ENCODE measurements at regions not wholly inside any gene's neighbourhood (a gene's known extent, or its start where the extent isn't known, plus 50 kb on each side); places are given as distances from the start of the nearest gene placed in this dataset.
"Not testable (repeated sequence)": the region's sequence is repeated elsewhere in the genome, so short reads cannot be mapped to it uniquely, and the experiment has no call there.

- peak in 2 of 3 donors; percentile 67 to 70 for DNase-seq (ENCODE audit: low read depth in 2 of 3, low spot score in 2 of 3)
Observed at GRCh38 chr9:21591221-21592062, 109.3 kb upstream of the IFNE start.

GRCh38 chr9:21592063-21592338, 109.9 kb upstream of the IFNE start:
- no peak for DNase-seq (ENCODE audit: low read depth in 2 of 3, low spot score in 2 of 3)

- no peak for DNase-seq (ENCODE audit: low read depth in 2 of 3, low spot score in 2 of 3)
Observed at GRCh38 chr9:21597284-21597683, 115.2 kb upstream of the IFNE start.

- DNase-seq (ENCODE audit: low read depth in 2 of 3, low spot score in 2 of 3): no peak
Observed at GRCh38 chr9:21598749-21599148, 116.6 kb upstream of the IFNE start.

GRCh38 chr9:21605489-21605931, 123.4 kb upstream of the IFNE start:
- DNase-seq (ENCODE audit: low read depth in 2 of 3, low spot score in 2 of 3): no peak

- DNase-seq (ENCODE audit: low read depth in 2 of 3, low spot score in 2 of 3): no peak
Observed at GRCh38 chr9:21607576-21607975, 125.5 kb upstream of the IFNE start.

GRCh38 chr9:21608200-21608599, 126.1 kb upstream of the IFNE start:
- no peak for DNase-seq (ENCODE audit: low read depth in 2 of 3, low spot score in 2 of 3)

- DNase-seq (ENCODE audit: low read depth in 2 of 3, low spot score in 2 of 3): no peak
Observed at GRCh38 chr9:21609506-21609905, 127.4 kb upstream of the IFNE start.

- no peak for DNase-seq (ENCODE audit: low read depth in 2 of 3, low spot score in 2 of 3)
Observed at GRCh38 chr9:21611891-21612290, 129.8 kb upstream of the IFNE start.

- DNase-seq (ENCODE audit: low read depth in 2 of 3, low spot score in 2 of 3): no peak
Observed at GRCh38 chr9:21615018-21615417, 132.9 kb upstream of the IFNE start.

- DNase-seq (ENCODE audit: low read depth in 2 of 3, low spot score in 2 of 3): no peak
Observed at GRCh38 chr9:21615446-21615845, 133.3 kb upstream of the IFNE start.

- DNase-seq (ENCODE audit: low read depth in 2 of 3, low spot score in 2 of 3): no peak
Observed at GRCh38 chr9:21616082-21616778, 134.1 kb upstream of the IFNE start.

GRCh38 chr9:21624675-21625644, 142.8 kb upstream of the IFNE start:
- no peak for DNase-seq (ENCODE audit: low read depth in 2 of 3, low spot score in 2 of 3)

- no peak for DNase-seq (ENCODE audit: low read depth in 2 of 3, low spot score in 2 of 3)
Observed at GRCh38 chr9:21626493-21626892, 144.4 kb upstream of the IFNE start.

GRCh38 chr9:21628954-21629353, 146.8 kb upstream of the IFNE start:
- not testable (repeated sequence) for DNase-seq (ENCODE audit: low read depth in 2 of 3, low spot score in 2 of 3)

- DNase-seq (ENCODE audit: low read depth in 2 of 3, low spot score in 2 of 3): no peak
Observed at GRCh38 chr9:21634951-21635350, 152.8 kb upstream of the IFNE start.

GRCh38 chr9:21638104-21638503, 156.0 kb upstream of the IFNE start:
- DNase-seq (ENCODE audit: low read depth in 2 of 3, low spot score in 2 of 3): no peak

GRCh38 chr9:21653091-21653490, 149.3 kb upstream of the MTAP start:
- no peak for DNase-seq (ENCODE audit: low read depth in 2 of 3, low spot score in 2 of 3)

- no peak for DNase-seq (ENCODE audit: low read depth in 2 of 3, low spot score in 2 of 3)
Observed at GRCh38 chr9:21653589-21653988, 148.8 kb upstream of the MTAP start.

GRCh38 chr9:21656776-21657674, 145.4 kb upstream of the MTAP start:
- DNase-seq (ENCODE audit: low read depth in 2 of 3, low spot score in 2 of 3): no peak
